Neural progenitor cell (in vitro differentiated cells): ENCODE measurements at regions not wholly inside any gene's neighbourhood (a gene's known extent, or its start where the extent isn't known, plus 50 kb on each side); places are given as distances from the start of the nearest gene placed in this dataset.

ENCODE experiments used
- DNase-seq: peaks from one replicate; pipeline ENCODE4 v3.0.0-alpha.2; 2016; ENCODE audit warnings: low spot score
- H2AFZ ChIP-seq: fragments of 200-600 bp; sonication (generic); replicated peaks from 2 replicates; pipeline ENCODE4 v1.6.1; 2016; ENCODE audit warnings: antibody characterized with exemption
- H3F3A ChIP-seq: fragments of 200-600 bp; sonication (generic); 2 replicates; pipeline ENCODE4 v1.6.1; 2016; ENCODE audit warnings: antibody characterized with exemption, low read depth
- H3K27ac ChIP-seq: fragments of 200-600 bp; sonication (generic); 2 replicates; pipeline ENCODE4 v1.5.1; 2016; ENCODE audit warnings: mild to moderate bottlenecking
- H3K27me3 ChIP-seq: fragments of 200-600 bp; sonication (generic); 2 replicates; pipeline ENCODE4 v1.6.1; 2016; ENCODE audit warnings: mild to moderate bottlenecking, moderate library complexity
- H3K36me3 ChIP-seq: fragments of 200-600 bp; sonication (generic); 2 replicates; pipeline ENCODE4 v1.5.1; 2016
- H3K4me1 ChIP-seq: fragments of 200-600 bp; sonication (generic); 2 replicates; pipeline ENCODE4 v1.6.1; 2016; ENCODE audit warnings: mixed run types
- H3K4me2 ChIP-seq: fragments of 200-600 bp; sonication (generic); 2 replicates; pipeline ENCODE4 v1.6.1; 2016
- H3K4me3 ChIP-seq: fragments of 200-600 bp; sonication (generic); 2 replicates; pipeline ENCODE4 v1.5.1; 2016
- H3K79me2 ChIP-seq: fragments of 200-600 bp; sonication (generic); 2 replicates; pipeline ENCODE4 v1.6.1; 2016; ENCODE audit warnings: low read depth
- H3K9ac ChIP-seq: fragments of 200-600 bp; sonication (generic); 2 replicates; pipeline ENCODE4 v1.6.1; 2016
- H3K9me3 ChIP-seq: fragments of 200-600 bp; sonication (generic); 2 replicates; pipeline ENCODE4 v1.5.1; 2016; ENCODE audit warnings: low read depth
- H4K20me1 ChIP-seq: fragments of 200-600 bp; sonication (generic); 2 replicates; pipeline ENCODE4 v1.6.1; 2016; ENCODE audit warnings: low read depth
- H3K27ac Mint-ChIP-seq: 3 replicates; pipeline ENCODE4 v1.8.0; 2021; ENCODE audit warnings: mixed read lengths
- H3K27me3 Mint-ChIP-seq: 2 replicates; pipeline ENCODE4 v1.8.0; 2022; ENCODE audit warnings: low read depth, mild to moderate bottlenecking, inconsistent platforms, moderate library complexity, mixed read lengths; ENCODE audit not compliant: insufficient read depth
- H3K36me3 Mint-ChIP-seq: 3 replicates; pipeline ENCODE4 v1.8.0; 2021; ENCODE audit warnings: mixed read lengths
- H3K4me1 Mint-ChIP-seq: 3 replicates; pipeline ENCODE4 v1.8.0; 2021; ENCODE audit warnings: mixed read lengths
- H3K4me3 Mint-ChIP-seq: 3 replicates; pipeline ENCODE4 v1.8.0; 2021; ENCODE audit warnings: mild to moderate bottlenecking, moderate library complexity, mixed read lengths
- H3K9me3 Mint-ChIP-seq: 3 replicates; pipeline ENCODE4 v1.8.0; 2020; ENCODE audit warnings: mixed read lengths
- CTCF ChIP-seq: fragments of 200-600 bp; sonication (generic); IDR thresholded peaks from 2 replicates; pipeline ENCODE4 v1.5.1; 2017; ENCODE audit warnings: antibody characterized with exemption, mild to moderate bottlenecking
- EZH2 ChIP-seq: fragments of 200-600 bp; sonication (generic); IDR thresholded peaks from 2 replicates; pipeline ENCODE4 v1.6.1; 2017; ENCODE audit warnings: antibody characterized with exemption, mild to moderate bottlenecking, moderate library complexity
- EZH2phosphoT487 ChIP-seq: fragments of 200-600 bp; sonication (generic); IDR thresholded peaks from 2 replicates; pipeline ENCODE4 v1.6.1; 2017; ENCODE audit warnings: antibody characterized with exemption

- Mint-ChIP-seq H3K27ac (no peak overlapping the region), H3K27me3 (no peaks in the 10 kb centered on the region), H3K36me3 (no peaks in the 10 kb centered on the region), H3K4me3 (no peak overlapping the region), H3K4me1 (peaks cover 3% of the 10 kb centered on the region), H3K9me3 (peaks cover 4% of the 10 kb centered on the region)
- Histone ChIP-seq H3K79me2 (no peaks in the 10 kb centered on the region), H3K27me3 (no peaks in the 10 kb centered on the region), H4K20me1 (no peaks in the 10 kb centered on the region), H3K9me3 (no peaks in the 10 kb centered on the region), H2AFZ (no peak overlapping the region), H3K4me3 (no peak overlapping the region), H3K36me3 (no peaks in the 10 kb centered on the region), H3K4me1 (no peaks in the 10 kb centered on the region), H3K9ac (no peak overlapping the region), H3F3A (no peaks in the 10 kb centered on the region), H3K27ac (no peak overlapping the region), H3K4me2 (no peak overlapping the region)
- no peak for DNase-seq
- no peak for TF ChIP-seq EZH2phosphoT487
Measured at GRCh38 chr1:192735298-192735915, 73.4 kb upstream of the RGS2 start.

- Histone ChIP-seq H3K36me3 (no peaks in the 10 kb centered on the region), H3K4me2 (no peak overlapping the region), H3K4me1 (no peaks in the 10 kb centered on the region), H3K9ac (no peak overlapping the region), H3K9me3 (no peaks in the 10 kb centered on the region), H3K27ac (no peak overlapping the region), H3F3A (no peaks in the 10 kb centered on the region), H2AFZ (no peak overlapping the region), H4K20me1 (no peaks in the 10 kb centered on the region), H3K27me3 (no peaks in the 10 kb centered on the region), H3K79me2 (no peaks in the 10 kb centered on the region), H3K4me3 (no peak overlapping the region)
- no peak for DNase-seq
- Mint-ChIP-seq H3K4me3 (no peak overlapping the region), H3K9me3 (peaks cover 12% of the 10 kb centered on the region), H3K4me1 (peaks cover 3% of the 10 kb centered on the region), H3K27ac (no peak overlapping the region), H3K27me3 (no peaks in the 10 kb centered on the region), H3K36me3 (no peaks in the 10 kb centered on the region)
- TF ChIP-seq CTCF (no peak), EZH2 (no peak), EZH2phosphoT487 (no peak)
Measured at GRCh38 chr1:192737306-192737705, 71.5 kb upstream of the RGS2 start.

GRCh38 chr1:192739476-192740184 is 69.2 kb upstream of the RGS2 start:
- no peak overlapping the region for H3K4me3 Mint-ChIP-seq
- no peak overlapping the region for H3K27ac Mint-ChIP-seq
- Histone ChIP-seq H3K79me2 (no peaks in the 10 kb centered on the region), H3K4me2 (no peak overlapping the region), H3F3A (no peaks in the 10 kb centered on the region), H3K9me3 (no peaks in the 10 kb centered on the region), H3K27ac (no peak overlapping the region), H3K27me3 (no peaks in the 10 kb centered on the region), H3K9ac (no peak overlapping the region), H2AFZ (peak overlapping the region; percentile 80), H3K36me3 (no peaks in the 10 kb centered on the region), H3K4me1 (no peaks in the 10 kb centered on the region), H4K20me1 (no peaks in the 10 kb centered on the region), H3K4me3 (no peak overlapping the region)
- H3K27me3 Mint-ChIP-seq = no peaks in the 10 kb centered on the region
- H3K4me1 Mint-ChIP-seq = peaks cover 3% of the 10 kb centered on the region
- TF ChIP-seq EZH2 (no peak), CTCF (no peak), EZH2phosphoT487 (no peak)
- no peaks in the 10 kb centered on the region for H3K36me3 Mint-ChIP-seq
- no peak for DNase-seq
- H3K9me3 Mint-ChIP-seq = peaks cover 10% of the 10 kb centered on the region

GRCh38 chr1:192740214-192740613 is 68.6 kb upstream of the RGS2 start:
- Mint-ChIP-seq H3K4me3 (no peak overlapping the region), H3K4me1 (peaks cover 3% of the 10 kb centered on the region), H3K9me3 (peaks cover 10% of the 10 kb centered on the region), H3K27me3 (no peaks in the 10 kb centered on the region), H3K36me3 (no peaks in the 10 kb centered on the region), H3K27ac (no peak overlapping the region)
- no peaks in the 10 kb centered on the region for H3K27me3 ChIP-seq
- no peaks in the 10 kb centered on the region for H3K36me3 ChIP-seq
- no peak for DNase-seq
- no peak overlapping the region for H3K4me2 ChIP-seq
- H3K9me3 ChIP-seq = no peaks in the 10 kb centered on the region
- H3K4me1 ChIP-seq = no peaks in the 10 kb centered on the region
- H2AFZ ChIP-seq = no peak overlapping the region
- no peaks in the 10 kb centered on the region for H3K79me2 ChIP-seq
- no peak overlapping the region for H3K27ac ChIP-seq
- no peaks in the 10 kb centered on the region for H4K20me1 ChIP-seq
- H3K4me3 ChIP-seq = no peak overlapping the region
- H3K9ac ChIP-seq = no peak overlapping the region
- H3F3A ChIP-seq = no peaks in the 10 kb centered on the region
- TF ChIP-seq EZH2phosphoT487 = no peak
- no peak for TF ChIP-seq EZH2
- no peak for TF ChIP-seq CTCF
